ENCODE measurements at regions not wholly inside any gene's neighbourhood (a gene's known extent, or its start where the extent isn't known, plus 50 kb on each side); places are given as distances from the start of the nearest gene placed in this dataset.

DNA sequence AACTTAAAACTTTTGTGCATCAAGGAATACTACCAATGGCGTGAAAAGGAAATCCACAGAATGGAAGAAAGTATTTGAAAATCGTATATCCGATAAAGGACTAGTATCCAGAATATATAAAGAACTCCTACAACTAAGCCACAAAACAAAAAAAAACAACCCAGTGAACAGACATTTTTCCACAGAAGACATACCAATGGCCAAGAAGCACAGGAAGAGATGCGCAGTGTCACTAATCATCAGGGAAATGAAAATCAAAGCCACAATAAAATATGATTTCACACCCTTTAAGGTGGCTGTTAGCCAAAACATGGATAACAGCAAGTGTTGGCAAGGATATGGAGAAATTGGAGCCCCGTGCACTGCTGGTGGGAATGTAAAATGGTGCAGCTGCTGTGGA lies 203.3 kb downstream of the SEC14L1 start:
- DNase-seq: no peak

- no peak for DNase-seq
These were observed 204.6 kb downstream of the SEC14L1 start for GRCh38 chr17:77345260-77345910.

GRCh38 chr17:77346765-77347164 lies 206.0 kb downstream of the SEC14L1 start:
- DNase-seq: no peak

GRCh38 chr17:77347544-77347943 lies 206.8 kb downstream of the SEC14L1 start:
- DNase-seq: no peak

GRCh38 chr17:77349976-77350830 lies 209.4 kb downstream of the SEC14L1 start:
- no peak for DNase-seq

DNA sequence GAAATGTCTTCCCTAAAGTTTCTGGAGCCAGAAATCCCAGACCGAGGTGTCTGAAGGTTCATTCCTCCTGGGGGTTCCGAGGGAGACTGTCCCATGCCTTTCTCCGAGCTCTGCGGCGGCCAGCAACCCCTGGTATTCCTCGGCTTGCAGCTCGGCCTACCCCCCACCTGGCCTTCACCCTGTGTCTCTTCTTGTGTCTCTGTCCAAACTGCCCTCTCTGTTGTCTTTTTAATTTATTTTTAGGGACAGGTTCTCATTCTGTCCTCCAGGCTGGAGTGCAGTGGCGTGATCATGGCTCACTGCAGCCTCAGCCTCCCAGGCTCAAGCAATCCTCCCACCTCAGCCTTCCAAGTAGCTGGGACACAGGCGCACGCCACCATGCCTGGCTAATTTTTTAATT lies 211.7 kb downstream of the SEC14L1 start:
- no peak for DNase-seq

DNA sequence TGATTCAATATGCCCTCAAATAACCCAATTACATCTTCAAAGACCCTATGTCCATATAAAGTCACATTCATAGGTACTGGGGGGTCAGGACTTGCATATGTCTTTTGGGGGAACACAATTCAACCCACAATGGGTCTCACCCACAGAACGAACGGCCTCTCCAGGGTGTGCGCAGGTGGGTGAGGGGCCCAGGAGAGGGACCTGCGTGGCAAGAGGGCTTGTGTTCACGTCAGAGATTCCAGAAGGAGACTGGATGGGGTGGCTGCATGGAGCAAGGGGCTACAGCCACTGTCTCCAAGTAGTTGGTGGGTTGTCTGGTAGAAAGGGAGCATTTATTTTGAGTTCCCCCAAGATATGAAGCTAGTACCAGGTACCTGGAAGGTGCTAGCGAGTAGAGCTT lies 212.2 kb downstream of the SEC14L1 start:
- no peak for DNase-seq

DNA sequence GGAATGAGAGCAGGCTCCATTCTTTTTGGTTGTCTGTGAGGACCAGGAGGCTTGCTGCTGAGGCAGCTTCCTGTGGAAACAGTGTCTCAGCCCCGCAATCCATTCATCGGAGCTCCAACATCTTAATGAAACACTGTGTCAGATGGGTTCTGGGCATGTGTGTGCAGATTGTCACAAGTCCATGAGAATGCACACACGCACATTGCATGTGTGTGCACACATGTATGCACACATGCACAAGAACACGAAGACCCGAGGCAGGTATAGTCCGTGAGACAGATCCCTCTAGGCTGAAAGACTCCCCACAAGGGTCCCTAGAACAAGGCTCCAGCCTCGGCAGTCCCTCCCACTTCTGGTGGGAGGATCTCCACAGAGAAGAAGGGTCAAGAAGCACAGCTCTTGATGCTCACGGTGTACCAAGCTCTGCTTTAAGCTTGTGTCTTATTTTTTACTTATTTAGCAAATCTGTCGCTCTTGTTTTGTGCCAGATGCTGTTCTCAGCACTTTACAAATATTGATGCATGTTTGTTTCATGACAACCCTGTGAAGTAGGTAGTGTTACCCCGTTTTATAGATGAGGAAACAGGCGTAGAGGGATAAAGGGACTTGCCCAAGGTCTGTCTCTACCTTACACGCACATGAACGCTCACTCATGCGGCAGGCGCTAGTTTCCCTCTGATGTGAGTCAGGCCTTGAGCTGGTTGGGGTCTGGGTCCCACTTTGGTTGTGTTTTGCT lies 213.1 kb downstream of the SEC14L1 start:
- DNase-seq: no peak

DNA sequence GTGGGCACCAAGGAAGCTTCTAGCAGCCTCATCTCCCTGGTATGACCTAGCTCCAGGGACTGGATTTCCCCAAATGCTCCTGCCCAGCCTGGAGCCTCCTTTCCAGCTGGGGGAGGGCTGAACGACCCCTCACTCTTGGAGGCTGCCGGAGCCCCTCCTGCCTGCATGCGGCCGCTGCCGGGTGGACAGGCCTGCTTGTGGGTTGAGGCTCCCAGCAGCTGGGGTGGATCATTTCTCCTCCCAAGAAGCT lies 213.6 kb downstream of the SEC14L1 start:
- DNase-seq: no peak

GRCh38 chr17:77354670-77355455 lies 214.1 kb downstream of the SEC14L1 start:
- no peak for DNase-seq

DNA sequence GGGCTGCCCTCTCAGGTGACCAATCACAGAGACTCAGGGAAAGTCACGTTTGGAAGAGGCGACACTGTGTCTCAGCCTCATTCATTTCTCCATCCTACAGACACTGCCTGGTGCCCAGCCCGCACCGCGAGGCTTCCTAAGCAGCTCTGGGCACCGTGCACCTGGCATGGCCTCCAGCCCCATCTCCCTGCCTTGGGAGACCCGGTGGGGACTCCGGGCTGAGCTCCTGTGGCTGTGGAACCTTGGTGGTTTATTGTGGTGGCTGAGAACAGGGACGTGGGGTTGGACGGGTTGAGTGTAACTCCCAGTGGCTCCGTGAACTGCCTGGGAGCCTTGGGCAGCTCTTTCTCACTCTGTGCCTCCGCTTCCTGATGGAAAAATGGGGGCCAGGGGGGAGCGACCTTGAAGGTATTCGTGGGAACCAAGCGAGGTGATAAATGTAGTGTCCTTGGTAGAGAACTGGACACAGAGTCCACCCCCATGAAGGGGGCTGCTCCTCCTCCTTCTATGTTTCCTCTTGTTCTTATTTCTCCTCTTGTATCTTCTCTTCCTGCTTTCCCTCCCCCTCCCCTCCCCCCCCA lies 215.4 kb downstream of the SEC14L1 start:
- DNase-seq: no peak

DNA sequence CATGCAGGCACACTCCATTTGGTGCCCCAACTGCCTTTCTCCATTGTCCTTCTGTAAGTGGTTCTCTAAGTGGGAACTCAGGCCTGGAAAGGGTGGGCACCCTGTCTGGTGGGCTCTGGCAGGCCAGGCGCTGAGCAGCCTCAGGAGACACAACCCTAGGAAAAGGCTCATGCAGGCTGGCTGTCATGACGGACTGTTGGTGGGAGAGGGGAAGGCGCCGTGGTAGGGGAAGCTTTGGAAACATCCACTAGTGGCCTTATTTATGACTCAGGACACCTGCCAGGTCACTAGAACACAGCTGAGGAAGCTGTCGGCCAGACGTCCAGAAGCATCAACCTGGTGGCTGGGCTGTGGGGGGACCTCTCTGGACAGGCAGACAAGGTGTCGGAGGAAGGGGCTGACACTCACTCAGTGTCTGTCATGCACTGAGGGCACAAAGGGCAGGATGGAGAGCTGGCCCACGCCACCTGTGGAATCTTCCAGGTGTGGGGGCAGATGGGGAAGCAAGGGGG lies 216.0 kb downstream of the SEC14L1 start:
- no peak for DNase-seq

DNA sequence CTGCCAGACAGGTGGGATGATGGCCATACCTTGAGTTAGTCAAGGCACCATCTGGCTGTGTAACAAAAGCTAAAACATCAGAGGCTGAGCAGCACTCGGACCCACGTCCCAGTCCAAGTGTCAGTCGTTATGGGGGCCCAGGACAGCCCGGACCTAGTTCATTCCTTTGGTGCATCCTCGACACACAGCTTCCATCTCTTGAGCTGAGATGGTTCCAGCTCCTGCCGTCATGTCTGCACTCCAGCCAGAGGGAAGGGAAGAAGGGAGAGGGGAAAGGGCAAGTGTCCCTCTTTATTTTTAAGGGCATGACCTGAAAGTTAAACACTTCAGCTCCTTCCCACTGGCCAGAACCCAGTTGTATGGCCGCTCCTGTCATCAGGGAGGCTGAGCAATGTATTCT lies 218.0 kb downstream of the SEC14L1 start:
- DNase-seq: no peak

- no peak for DNase-seq
These were observed 218.5 kb downstream of the SEC14L1 start for GRCh38 chr17:77359236-77359635.

DNA sequence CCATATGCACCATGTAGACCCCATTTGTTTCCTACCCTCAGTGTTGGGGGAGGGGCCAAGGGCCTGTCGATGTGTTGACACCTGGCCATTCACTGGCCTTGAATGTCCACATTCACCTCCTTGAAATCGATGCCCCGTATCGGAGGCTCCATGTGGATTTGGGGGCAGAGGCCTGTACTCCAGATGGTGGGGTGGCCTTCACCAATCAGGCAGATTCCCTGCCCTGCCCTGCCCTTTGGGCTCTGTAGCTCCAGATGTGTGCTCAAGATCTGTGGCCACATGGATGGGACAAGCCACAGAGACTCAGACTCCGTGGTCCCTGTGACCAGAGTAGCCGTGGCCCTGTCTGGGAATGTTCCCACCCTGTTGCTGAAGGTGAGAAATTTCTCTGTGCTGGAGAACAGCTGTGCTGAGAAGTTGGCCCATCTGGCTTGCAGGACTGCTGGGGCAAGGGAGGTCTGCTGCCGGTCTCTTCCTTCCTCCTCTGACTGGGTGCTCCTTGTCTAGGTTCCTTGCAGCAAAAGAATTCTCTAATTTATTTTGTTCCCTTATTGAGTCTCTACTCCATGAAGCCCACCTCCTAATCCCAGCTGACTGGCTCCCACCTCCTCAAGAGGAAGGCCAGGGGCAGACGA lies 221.3 kb downstream of the SEC14L1 start:
- DNase-seq: no peak

GRCh38 chr17:77363821-77364361 lies 223.1 kb downstream of the SEC14L1 start:
- DNase-seq: no peak

DNA sequence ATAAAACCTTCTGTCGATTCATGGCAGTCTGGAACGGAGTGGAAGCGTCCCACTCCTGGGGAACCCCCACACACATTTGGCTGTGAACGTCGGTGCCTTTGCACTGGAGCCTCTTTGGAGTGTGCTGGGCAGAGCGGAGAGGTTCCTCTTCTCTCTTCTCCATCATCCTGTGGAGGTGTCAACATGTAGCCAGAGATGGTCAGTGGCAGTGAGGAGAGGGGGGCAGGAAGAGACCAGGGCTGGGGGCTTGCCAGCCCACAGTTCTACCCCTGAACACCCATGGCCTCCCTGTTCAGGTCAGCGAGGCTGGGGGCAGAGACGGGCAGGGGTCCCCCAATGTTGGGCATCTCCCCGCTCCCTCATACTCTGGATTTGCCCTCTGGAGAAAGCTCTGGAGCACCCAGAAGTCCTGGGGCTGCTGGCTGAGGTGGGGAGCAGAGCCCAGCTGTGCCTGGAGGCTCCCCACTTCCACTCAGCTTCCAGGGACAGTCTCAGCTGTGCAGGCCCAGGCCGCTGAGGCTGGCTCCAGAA lies 223.7 kb downstream of the SEC14L1 start:
- no peak for DNase-seq

- DNase-seq: no peak
These were observed 224.3 kb downstream of the SEC14L1 start for GRCh38 chr17:77364941-77365583.

GRCh38 chr17:77365584-77366186 lies 224.9 kb downstream of the SEC14L1 start:
- no peak for DNase-seq

DNA sequence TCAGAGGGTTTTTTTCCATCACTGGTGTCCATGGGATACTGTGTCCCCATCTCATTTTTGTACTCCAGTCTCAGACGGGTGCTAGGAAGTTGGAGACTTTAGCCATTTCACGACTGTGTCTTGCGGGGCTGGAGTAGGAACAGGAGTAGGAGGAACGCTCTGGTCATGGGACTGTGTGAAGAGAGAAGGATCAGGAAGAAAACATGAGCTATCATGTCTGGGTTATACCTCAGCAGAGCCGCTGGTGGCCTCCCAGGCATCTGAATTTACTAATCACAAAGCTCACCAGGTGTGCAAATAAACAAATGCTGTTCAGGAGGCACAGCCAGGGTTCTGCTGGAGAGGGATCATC lies 225.4 kb downstream of the SEC14L1 start:
- DNase-seq: no peak

All from NCI-H2029 (cell line).